Caco-2 (cell line): ENCODE measurements at regions not wholly inside any gene's neighbourhood (a gene's known extent, or its start where the extent isn't known, plus 50 kb on each side); places are given as distances from the start of the nearest gene placed in this dataset.

Source experiments
- BruUV-seq: library from RNA; stranded (reverse); fragments of 400-500 nt; replicated peaks from 2 replicates; lab custom pipeline; 2021; lab: Mats Ljungman, UMichigan
- CTCF ChIA-PET: fragments of 300-600 bp; sonication (Branson Sonifier 250); formaldehyde crosslinking; loops from one replicate; lab custom pipeline; 2022; ENCODE audit warnings: antibody characterized with exemption; lab: Charles Lee
- POLR2A ChIA-PET: fragments of 300-600 bp; sonication (Branson Sonifier 250); formaldehyde crosslinking; loops from one replicate; lab custom pipeline; 2022; ENCODE audit warnings: antibody characterized with exemption; lab: Charles Lee
- DNase-seq, 2 experiments: peaks; one replicate each; pipeline versions ENCODE4 v3.0.0 to v3.0.0-alpha.2; 2020 to 2022
- H3K27me3 ChIP-seq: replicated peaks from 2 replicates; pipeline ENCODE4 v1.6.0; 2011; ENCODE audit warnings: low read length; ENCODE audit not compliant: control insufficient read depth, insufficient read depth
- H3K36me3 ChIP-seq: 2 replicates; pipeline ENCODE4 v1.5.1; 2011; ENCODE audit warnings: low read length; ENCODE audit not compliant: control insufficient read depth, insufficient read depth
- H3K4me1 ChIP-seq: fragments of 250-450 bp; sonication (Bioruptor Pico); 2 replicates; pipeline ENCODE4 v1.5.1; 2020; ENCODE audit warnings: mild to moderate bottlenecking
- H3K4me3 ChIP-seq: 2 replicates; pipeline ENCODE4 v1.5.1; 2011; ENCODE audit warnings: low read depth, mild to moderate bottlenecking, control low read depth, low read length
- H3K9me3 ChIP-seq: fragments of 250-450 bp; sonication (Bioruptor Pico); 2 replicates; pipeline ENCODE4 v1.5.1; 2020; ENCODE audit warnings: mild to moderate bottlenecking, moderate library complexity
- H3K27ac Mint-ChIP-seq: one replicate; pipeline ENCODE4 v1.8.0; 2022; ENCODE audit warnings: mixed read lengths; ENCODE audit not compliant: unreplicated experiment
- H3K27me3 Mint-ChIP-seq: one replicate; pipeline ENCODE4 v1.8.0; 2022; ENCODE audit warnings: mixed read lengths; ENCODE audit not compliant: insufficient read depth, unreplicated experiment
- H3K36me3 Mint-ChIP-seq: one replicate; pipeline ENCODE4 v1.8.0; 2022; ENCODE audit warnings: mild to moderate bottlenecking, mixed read lengths; ENCODE audit not compliant: insufficient read depth, unreplicated experiment
- H3K4me1 Mint-ChIP-seq: one replicate; pipeline ENCODE4 v1.8.0; 2022; ENCODE audit warnings: low read depth, mixed read lengths; ENCODE audit not compliant: unreplicated experiment
- H3K4me3 Mint-ChIP-seq: one replicate; pipeline ENCODE4 v1.8.0; 2022; ENCODE audit warnings: mild to moderate bottlenecking, moderate library complexity, mixed read lengths; ENCODE audit not compliant: unreplicated experiment
- H3K9me3 Mint-ChIP-seq: one replicate; pipeline ENCODE4 v1.8.0; 2022; ENCODE audit warnings: mixed read lengths; ENCODE audit not compliant: unreplicated experiment
- CTCF ChIP-seq, 2 experiments: fragments of 200-600 bp in 1 of 2; IDR thresholded peaks; 1 replicate in 1 of 2; 2 replicates in 1 of 2; pipeline versions ENCODE4 v1.5.1 to v1.8.0; 2011 to 2022; ENCODE audit warnings: antibody characterized with exemption in 1 of 2, control low read depth in 1 of 2, inconsistent platforms in 1 of 2, low read depth in 1 of 2, low read length in 1 of 2, mild to moderate bottlenecking in 1 of 2, moderate library complexity in 1 of 2; ENCODE audit not compliant: insufficient read depth in 1 of 2, severe bottlenecking in 1 of 2, unreplicated experiment in 1 of 2
- intact Hi-C: fragments of 100-400 bp; cut with micrococcal nuclease; formaldehyde crosslinking; loops from one replicate; pipeline ENCODE4 v1.10.0; 2022; ENCODE audit not compliant: unreplicated experiment

- POLR2A ChIA-PET, result no interaction called here
- no peaks in the 10 kb centered on the region for H3K4me1 ChIP-seq
- H3K9me3 ChIP-seq, result no peaks in the 10 kb centered on the region
- no TSS peak for BruUV-seq
- Mint-ChIP-seq H3K4me1 (no peaks in the 10 kb centered on the region), H3K27ac (no peak overlapping the region), H3K9me3 (no peaks in the 10 kb centered on the region), H3K27me3 (peaks cover 3% of the 10 kb centered on the region), H3K36me3 (no peaks in the 10 kb centered on the region), H3K4me3 (no peak overlapping the region)
- CTCF ChIA-PET, result no interaction called here
- TF ChIP-seq CTCF (IDR thresholded peaks at IDR 0.05; ENCODE audit: insufficient read depth in 1 of 2, low read depth in 1 of 2, low read length in 1 of 2, severe bottlenecking in 1 of 2, unreplicated experiment in 1 of 2), result no peak
- H3K4me3 ChIP-seq, result no peak overlapping the region
- H3K27me3 ChIP-seq, result no peaks in the 10 kb centered on the region
- intact Hi-C loops, result no loop called here
- no peak for DNase-seq
- no peaks in the 10 kb centered on the region for H3K36me3 ChIP-seq
Observed at GRCh38 chr5:86977190-86977589, 290.5 kb upstream of the RASA1 start.

GRCh38 chr5:86977808-86978207 lies 289.9 kb upstream of the RASA1 start:
- H3K4me3 ChIP-seq, result no peak overlapping the region
- no peaks in the 10 kb centered on the region for H3K36me3 ChIP-seq
- H3K36me3 Mint-ChIP-seq, result no peaks in the 10 kb centered on the region
- DNase-seq, result no peak
- BruUV-seq, result no TSS peak
- no peak overlapping the region for H3K4me3 Mint-ChIP-seq
- no peak overlapping the region for H3K27ac Mint-ChIP-seq
- no peaks in the 10 kb centered on the region for H3K27me3 ChIP-seq
- no peaks in the 10 kb centered on the region for H3K9me3 Mint-ChIP-seq
- peaks cover 3% of the 10 kb centered on the region for H3K27me3 Mint-ChIP-seq
- H3K9me3 ChIP-seq, result no peaks in the 10 kb centered on the region
- H3K4me1 ChIP-seq, result no peaks in the 10 kb centered on the region
- TF ChIP-seq CTCF (IDR thresholded peaks at IDR 0.05; ENCODE audit: insufficient read depth in 1 of 2, low read depth in 1 of 2, low read length in 1 of 2, severe bottlenecking in 1 of 2, unreplicated experiment in 1 of 2), result no peak
- POLR2A ChIA-PET, result no interaction called here
- CTCF ChIA-PET, result no interaction called here
- no peaks in the 10 kb centered on the region for H3K4me1 Mint-ChIP-seq
- intact Hi-C loops, result no loop called here

GRCh38 chr5:86979811-86980411 lies 287.8 kb upstream of the RASA1 start:
- no peak overlapping the region for H3K4me3 ChIP-seq
- BruUV-seq, result no TSS peak
- H3K27me3 ChIP-seq, result no peaks in the 10 kb centered on the region
- peaks cover 3% of the 10 kb centered on the region for H3K27me3 Mint-ChIP-seq
- no peaks in the 10 kb centered on the region for H3K9me3 ChIP-seq
- no peaks in the 10 kb centered on the region for H3K36me3 Mint-ChIP-seq
- H3K9me3 Mint-ChIP-seq, result no peaks in the 10 kb centered on the region
- H3K4me1 Mint-ChIP-seq, result no peaks in the 10 kb centered on the region
- TF ChIP-seq CTCF (IDR thresholded peaks at IDR 0.05; ENCODE audit: insufficient read depth in 1 of 2, low read depth in 1 of 2, low read length in 1 of 2, severe bottlenecking in 1 of 2, unreplicated experiment in 1 of 2), result no peak
- intact Hi-C loops, result no loop called here
- DNase-seq, result no peak
- CTCF ChIA-PET, result no interaction called here
- POLR2A ChIA-PET, result no interaction called here
- H3K36me3 ChIP-seq, result no peaks in the 10 kb centered on the region
- no peak overlapping the region for H3K4me3 Mint-ChIP-seq
- no peak overlapping the region for H3K27ac Mint-ChIP-seq
- H3K4me1 ChIP-seq, result no peaks in the 10 kb centered on the region
